GM21576 (cell line): ENCODE measurements at regions not wholly inside any gene's neighbourhood (a gene's known extent, or its start where the extent isn't known, plus 50 kb on each side); places are given as distances from the start of the nearest gene placed in this dataset.
"Not testable (repeated sequence)": the region's sequence is repeated elsewhere in the genome, so short reads cannot be mapped to it uniquely, and the experiment has no call there.

Experiments used
- ATAC-seq: cut with Tn5 transposase; IDR thresholded peaks from one replicate; pipeline ENCODE4 v1.9.1; 2021; ENCODE audit warnings: mild to moderate bottlenecking, moderate library complexity; ENCODE audit not compliant: unreplicated experiment

DNA sequence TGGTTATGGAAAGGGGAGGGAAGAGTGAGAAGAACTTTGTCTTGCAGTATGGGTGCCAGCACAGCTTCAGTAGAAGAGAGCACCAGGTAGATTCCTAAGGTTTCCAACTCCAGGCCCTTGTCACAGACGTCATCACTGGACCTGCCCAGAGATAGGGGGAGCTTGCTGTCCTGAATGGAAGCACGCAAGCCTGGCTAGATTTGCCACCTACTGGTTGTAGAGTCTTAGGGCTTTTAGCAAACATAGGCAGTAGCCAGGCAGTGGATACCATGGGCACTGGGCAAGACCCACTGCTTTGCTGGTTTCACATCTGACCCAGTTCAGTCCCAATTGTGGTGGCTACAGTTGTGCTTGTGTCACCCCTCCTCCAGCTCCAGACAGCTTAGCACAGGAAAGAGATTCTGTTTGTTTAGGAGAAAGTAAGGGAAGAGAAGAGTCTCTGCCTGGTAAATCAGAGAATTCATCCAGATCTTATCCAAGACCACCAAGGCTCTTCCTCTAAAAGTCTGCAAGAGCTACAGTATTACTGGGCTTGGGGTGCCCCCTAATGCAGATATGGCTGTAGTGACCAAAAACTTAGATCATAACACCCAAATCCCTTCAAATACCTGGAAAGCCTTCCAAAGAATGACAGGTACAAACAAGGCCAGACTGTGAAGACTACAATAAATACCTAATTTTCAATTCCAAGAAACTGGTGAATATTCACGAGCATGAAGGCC lies 158.9 kb downstream of the HINT1 start:
- ATAC-seq: no peak

- no peak for ATAC-seq
Observed at GRCh38 chr5:131001507-131001906, 163.5 kb downstream of the HINT1 start.

DNA sequence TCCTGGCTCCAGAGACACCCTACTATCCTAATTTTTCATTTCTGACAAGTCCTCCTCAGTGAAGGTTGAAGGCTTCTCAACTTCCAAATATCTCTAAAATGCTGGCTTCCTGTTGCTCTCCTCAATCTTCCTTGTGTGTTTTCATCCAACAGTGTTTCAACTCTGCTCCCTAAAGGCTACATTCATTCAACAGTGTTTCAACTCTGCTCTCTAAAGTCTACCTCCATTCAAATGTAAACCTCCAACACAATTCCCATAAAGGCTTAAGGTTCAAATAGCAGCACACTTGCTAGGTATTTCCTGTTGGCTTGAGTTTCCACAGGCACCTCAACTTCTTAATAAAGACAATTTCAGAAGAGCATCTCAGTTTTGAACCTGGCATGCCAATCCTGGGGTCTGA lies 164.8 kb downstream of the HINT1 start:
- no peak for ATAC-seq

- ATAC-seq: not testable (repeated sequence)
Observed at GRCh38 chr5:130996720-130997119, 168.3 kb downstream of the HINT1 start.

DNA sequence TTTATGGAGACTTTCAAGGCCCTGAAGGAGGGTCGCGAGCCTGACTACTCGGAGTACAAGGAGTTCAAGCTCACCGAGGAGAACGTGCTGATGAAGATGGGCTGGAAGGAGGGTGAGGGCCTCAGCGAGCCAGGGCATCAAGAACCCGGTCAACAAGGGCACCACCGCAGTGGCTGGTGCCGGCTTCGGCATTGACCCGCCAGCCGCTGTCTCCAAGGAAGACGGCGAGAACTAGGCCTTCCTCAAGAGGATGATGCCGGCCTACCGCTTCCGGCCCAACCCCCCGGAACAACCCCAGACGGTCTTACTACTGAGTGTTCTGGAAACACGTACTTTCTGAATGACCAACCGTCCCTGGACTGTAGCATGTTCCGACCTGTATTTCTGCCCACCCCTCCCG lies 169.2 kb downstream of the HINT1 start:
- no peak for ATAC-seq

GRCh38 chr5:130995254-130995515 lies 169.9 kb downstream of the HINT1 start:
- no peak for ATAC-seq

GRCh38 chr5:130994496-130995253 lies 170.4 kb downstream of the HINT1 start:
- ATAC-seq: no peak

DNA sequence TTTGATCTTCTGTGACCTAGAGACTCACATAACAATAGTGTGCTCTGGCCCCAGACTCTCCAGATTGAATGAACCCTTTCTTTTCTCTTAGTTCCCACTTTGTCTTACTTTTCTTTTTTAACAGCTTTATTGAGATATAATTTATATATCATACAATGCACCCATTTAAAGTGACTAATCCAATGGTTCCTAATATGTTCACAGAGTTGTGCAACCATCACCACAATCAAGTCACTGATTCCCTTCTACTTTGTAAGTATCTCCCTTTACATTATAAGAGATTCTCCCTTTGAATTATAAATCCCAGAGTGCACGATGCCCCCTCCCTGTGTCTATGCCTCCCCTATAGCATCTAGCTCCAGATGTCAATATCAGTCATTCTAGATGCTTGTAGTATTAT lies 172.4 kb downstream of the HINT1 start:
- ATAC-seq: no peak

GRCh38 chr5:130992095-130992494 lies 173.0 kb downstream of the HINT1 start:
- no peak for ATAC-seq

- ATAC-seq: no peak
Observed at GRCh38 chr5:130985776-130986175, 179.3 kb downstream of the HINT1 start.

DNA sequence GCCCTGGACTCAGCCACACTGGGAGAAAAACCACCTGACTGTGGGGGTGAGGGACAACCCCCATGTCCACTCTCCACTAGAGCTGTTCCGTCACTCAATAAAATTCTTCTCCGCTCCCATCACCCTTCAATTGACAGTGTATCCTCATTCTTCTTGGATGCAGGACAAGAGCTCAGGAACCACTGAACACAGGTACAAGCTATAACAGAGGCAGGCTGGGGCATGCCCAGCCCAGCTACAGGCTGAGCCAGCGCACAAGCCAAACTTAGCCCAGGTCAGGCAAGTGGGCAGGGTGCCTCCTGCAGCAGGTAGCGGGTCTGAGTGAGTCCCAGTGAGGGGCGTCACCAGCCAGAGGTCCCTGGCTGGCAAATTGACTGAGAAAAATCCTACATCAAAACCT lies 183.4 kb downstream of the HINT1 start:
- ATAC-seq: no peak

DNA sequence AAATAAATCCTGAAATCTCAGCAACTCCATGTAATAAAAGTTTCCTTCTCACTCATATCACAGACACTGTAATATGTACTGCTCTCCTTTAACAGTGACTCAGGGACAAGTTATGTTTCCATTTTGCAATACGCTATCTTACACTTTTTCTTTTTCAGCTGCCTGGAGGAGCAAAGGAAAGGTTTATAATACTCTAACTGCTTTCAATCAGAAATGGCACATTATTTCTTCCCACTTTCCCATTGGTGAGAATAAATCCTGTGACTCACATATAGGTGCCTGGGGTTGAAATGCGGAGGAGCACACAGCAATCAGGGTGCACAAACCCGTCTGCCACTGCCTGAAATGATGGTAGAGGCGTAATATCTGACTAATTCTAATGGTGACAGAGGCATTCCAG lies 186.6 kb downstream of the HINT1 start:
- no peak for ATAC-seq

- no peak for ATAC-seq
Observed at GRCh38 chr5:130976493-130976892, 188.6 kb downstream of the HINT1 start.

- ATAC-seq: no peak
Observed at GRCh38 chr5:130975847-130976246, 189.2 kb downstream of the HINT1 start.

GRCh38 chr5:130975299-130975698 lies 189.8 kb downstream of the HINT1 start:
- no peak for ATAC-seq

DNA sequence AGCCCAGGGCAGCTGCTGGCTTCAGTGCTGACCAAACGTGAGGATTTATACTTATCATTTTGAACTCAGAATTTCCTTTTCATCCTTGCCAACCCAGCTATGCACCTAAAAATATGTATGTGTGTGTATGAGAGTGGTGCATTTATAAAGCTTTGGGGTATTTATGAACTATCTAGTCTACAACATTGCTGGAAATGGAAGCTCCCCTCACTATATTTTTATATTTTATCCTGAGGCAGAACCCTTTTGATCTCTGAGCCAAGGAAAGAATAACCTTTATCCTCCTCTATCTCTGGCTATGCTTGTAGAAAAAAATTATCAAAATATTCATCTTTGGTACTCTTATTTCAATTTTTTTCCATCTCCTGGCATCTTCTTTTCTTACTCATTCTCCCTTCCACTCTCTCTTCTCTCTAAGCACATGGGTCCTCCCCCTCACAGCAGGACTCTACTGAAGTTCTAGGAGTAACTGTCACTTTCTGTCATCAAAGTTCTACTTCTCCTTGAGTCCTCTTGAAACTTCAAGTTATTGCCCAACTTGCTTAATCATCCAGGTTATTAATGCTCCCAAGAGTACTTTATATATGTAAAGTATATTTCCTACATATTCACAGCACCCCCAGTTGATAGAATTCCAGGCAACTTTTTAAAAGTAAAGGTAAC lies 190.9 kb downstream of the HINT1 start:
- no peak for ATAC-seq

DNA sequence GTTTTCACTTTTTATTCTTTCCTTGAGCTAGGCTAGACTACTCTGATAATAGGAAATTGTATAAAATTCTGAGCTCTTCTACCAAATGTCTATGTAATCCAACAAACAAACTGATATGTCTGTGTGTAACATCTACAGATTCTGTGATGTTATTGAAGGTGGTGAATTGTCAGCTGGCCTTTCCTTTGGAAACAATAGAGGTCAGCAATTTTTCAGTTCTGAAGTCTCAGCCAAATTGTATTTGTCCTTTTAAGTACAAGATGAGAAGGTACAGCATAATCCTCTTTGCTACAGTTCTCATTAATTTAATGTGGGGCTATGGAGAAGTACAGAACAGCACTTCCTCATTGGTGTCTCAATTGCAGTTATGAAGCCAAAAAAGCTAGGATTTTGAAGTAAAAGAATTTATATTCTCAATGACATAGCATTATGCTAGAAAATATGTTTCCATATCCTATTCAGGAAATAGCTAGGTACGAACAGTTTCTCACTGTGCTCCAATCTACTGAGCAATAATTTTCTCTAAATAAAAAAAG lies 198.0 kb downstream of the HINT1 start:
- no peak for ATAC-seq

GRCh38 chr5:130965920-130966319 lies 199.1 kb downstream of the HINT1 start:
- no peak for ATAC-seq

DNA sequence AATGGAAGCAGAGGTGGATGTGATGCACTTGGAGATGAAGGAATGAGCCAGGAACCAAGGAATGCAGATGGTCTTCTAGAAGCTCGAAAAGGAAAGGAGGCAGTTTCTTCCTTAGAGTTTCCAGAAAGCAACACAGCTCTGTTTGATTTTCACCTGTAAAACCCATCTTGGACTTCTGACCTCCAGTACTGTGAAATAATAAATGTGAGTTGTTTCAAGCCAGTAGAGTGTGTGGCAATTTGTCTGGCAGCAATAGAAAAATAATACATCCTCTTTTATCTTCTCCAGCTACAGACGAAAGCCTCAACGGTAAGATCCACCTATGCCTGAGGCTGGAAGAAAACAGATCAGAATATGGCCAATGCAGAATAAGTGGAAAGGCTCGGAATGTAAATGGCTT lies 199.7 kb downstream of the HINT1 start:
- ATAC-seq: no peak

GRCh38 chr5:130964231-130965202 lies 200.5 kb downstream of the HINT1 start:
- no peak for ATAC-seq

DNA sequence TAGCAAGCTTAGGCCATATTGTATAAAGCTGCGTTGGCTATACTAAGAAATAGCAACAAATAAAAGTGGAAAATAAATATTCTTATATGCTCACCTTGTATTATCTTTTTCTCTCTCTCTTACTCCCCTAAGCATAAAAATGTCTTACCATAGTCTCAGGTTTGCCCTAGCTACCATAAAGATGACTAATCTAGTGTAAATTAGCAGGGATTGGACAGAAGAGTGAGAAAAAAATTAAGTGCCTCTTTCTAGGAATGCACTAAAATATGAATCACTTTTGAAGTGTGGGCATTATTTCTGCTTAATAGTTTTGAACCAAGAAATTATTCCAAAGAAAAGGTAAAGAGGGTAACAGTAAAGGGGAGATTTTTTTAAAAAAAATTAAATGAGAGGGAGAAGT lies 201.3 kb downstream of the HINT1 start:
- ATAC-seq: no peak
